BJ (cell line): ENCODE measurements at regions not wholly inside any gene's neighbourhood (a gene's known extent, or its start where the extent isn't known, plus 50 kb on each side); places are given as distances from the start of the nearest gene placed in this dataset.

Source experiments
- CTCF ChIA-PET: fragments of 350-600 bp; formaldehyde crosslinking; extraction: SDS; loops from one replicate; lab custom pipeline; 2021; ENCODE audit warnings: antibody characterized with exemption, inconsistent platforms; lab: Yijun Ruan, JAX
- POLR2A ChIA-PET: fragments of 300-600 bp; sonication (Branson Sonifier 250); formaldehyde crosslinking; extraction: SDS; loops from one replicate; lab custom pipeline; 2021; ENCODE audit warnings: antibody characterized with exemption; lab: Charles Lee
- DNase-seq: peaks from one replicate; pipeline ENCODE4 v3.0.0-alpha.2; 2011; ENCODE audit warnings: low read depth
- H3K27me3 ChIP-seq: 2 replicates; pipeline ENCODE4 v1.6.0; 2011; ENCODE audit warnings: low read length; ENCODE audit not compliant: control insufficient read depth, insufficient read depth
- H3K36me3 ChIP-seq: 2 replicates; pipeline ENCODE4 v1.5.1; 2011; ENCODE audit warnings: low read length; ENCODE audit not compliant: control insufficient read depth, insufficient read depth
- H3K4me3 ChIP-seq: 2 replicates; pipeline ENCODE4 v1.5.1; 2011; ENCODE audit warnings: low read depth, mild to moderate bottlenecking, control low read depth, low read length
- CTCF ChIP-seq: IDR thresholded peaks from 2 replicates; pipeline ENCODE4 v1.5.1; 2011; ENCODE audit warnings: low read depth, mild to moderate bottlenecking, control low read depth, inconsistent platforms, low read length, moderate library complexity; ENCODE audit not compliant: insufficient read depth

GRCh38 chr16:88279998-88280397, 102.8 kb upstream of the ZNF469 start:
- no peak for DNase-seq
- ChIA-PET POLR2A (no interaction called here), CTCF (no interaction called here)
- Histone ChIP-seq H3K36me3 (no peaks in the 10 kb centered on the region), H3K27me3 (no peaks in the 10 kb centered on the region), H3K4me3 (no peak overlapping the region)
- TF ChIP-seq CTCF = no peak

DNA sequence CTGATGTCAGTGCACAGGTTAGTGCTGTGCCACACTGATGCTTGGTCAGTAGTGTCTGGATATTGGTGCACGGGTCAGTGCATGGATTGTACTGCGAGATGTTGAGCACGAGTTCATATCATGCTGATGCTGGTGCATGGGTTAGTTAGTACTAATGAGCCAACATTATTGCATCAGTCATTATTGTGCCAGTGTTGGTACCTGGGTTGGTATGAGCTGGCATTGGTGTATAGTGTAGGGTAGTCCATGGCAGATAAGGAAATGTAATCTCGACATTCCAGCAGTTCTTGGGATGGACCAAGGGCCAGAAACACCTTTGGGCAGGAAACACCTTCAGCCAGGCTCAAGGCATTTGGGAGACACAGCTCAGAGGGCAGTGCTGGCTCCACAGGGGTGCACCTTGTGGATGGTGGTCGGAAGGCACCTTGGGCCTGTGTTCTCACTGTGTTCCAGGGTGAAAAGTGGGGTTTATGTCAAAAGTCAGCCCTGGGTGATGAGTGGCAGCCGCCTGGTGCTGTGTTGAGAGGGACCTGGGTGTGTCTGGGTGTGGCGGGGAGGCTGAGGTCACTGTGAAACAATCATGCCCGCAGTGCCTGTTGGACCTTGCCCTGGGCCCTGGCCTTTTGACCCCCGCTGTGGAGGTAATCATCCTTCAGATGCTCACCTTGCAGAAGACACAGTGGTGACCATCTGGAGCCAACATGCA, 100.7 kb upstream of the ZNF469 start:
- TF ChIP-seq CTCF = no peak
- POLR2A ChIA-PET = no interaction called here
- H3K4me3 ChIP-seq = no peak overlapping the region
- CTCF ChIA-PET = no interaction called here
- DNase-seq = no peak
- no peaks in the 10 kb centered on the region for H3K27me3 ChIP-seq
- no peaks in the 10 kb centered on the region for H3K36me3 ChIP-seq

DNA sequence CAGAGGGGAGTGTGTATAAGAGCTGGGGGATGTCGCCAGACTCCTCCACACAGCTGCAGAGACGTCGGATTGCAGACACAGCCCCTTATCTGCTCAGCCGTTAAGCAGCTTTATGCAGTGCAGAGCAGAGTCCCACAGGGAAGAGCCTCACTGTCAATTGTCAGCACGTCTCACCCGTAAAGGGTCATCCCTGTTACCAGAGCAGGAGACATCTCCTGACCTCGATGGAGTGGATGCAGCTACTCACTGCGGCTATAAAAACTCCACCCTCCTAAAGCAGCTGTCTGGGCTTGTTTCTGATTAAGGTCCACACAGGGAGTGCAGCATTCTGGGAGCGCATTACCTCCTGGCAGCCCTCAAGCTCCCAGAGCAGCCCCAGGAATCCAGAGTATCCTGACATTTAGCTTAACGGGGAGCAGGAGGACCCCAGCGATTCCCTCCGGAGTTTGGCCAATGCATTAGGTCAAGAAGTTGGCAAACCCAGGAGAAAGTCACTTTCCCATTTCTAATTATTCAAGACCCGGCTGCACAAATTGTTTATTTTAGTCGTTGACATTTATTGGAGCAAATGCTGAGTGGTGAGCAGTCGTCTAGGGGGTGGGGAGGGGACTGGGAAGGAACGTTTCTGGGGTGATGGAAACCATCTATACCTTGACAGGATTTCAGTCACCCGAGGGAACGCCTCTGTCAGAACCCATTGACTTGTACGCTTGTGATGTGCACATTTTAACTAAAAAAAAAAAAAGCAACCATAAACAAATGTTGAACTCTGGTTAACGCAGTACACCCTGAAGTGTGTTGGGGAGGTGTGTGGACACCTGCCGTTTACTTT, 100.0 kb upstream of the ZNF469 start:
- POLR2A ChIA-PET = no interaction called here

GRCh38 chr16:88283596-88283995, 99.2 kb upstream of the ZNF469 start:
- no peaks in the 10 kb centered on the region for H3K27me3 ChIP-seq
- H3K4me3 ChIP-seq = no peak overlapping the region
- H3K36me3 ChIP-seq = no peaks in the 10 kb centered on the region
- no peak for DNase-seq
- ChIA-PET CTCF (no interaction called here), POLR2A (no interaction called here)
- no peak for TF ChIP-seq CTCF

More for the DNA sequence above, 100.0 kb upstream of the ZNF469 start:
- CTCF ChIA-PET = no interaction called here
- no peaks in the 10 kb centered on the region for H3K27me3 ChIP-seq
- TF ChIP-seq CTCF = no peak
- DNase-seq = no peak
- H3K4me3 ChIP-seq = no peak overlapping the region
- H3K36me3 ChIP-seq = no peaks in the 10 kb centered on the region

- TF ChIP-seq CTCF = no peak
- no peak for DNase-seq
- ChIA-PET CTCF (interaction anchor here (0.9 kb wide), 1 partner anchor 10 kb away, joined by 3 read pairs; no protein-coding TSS in a partner anchor), POLR2A (no interaction called here)
- Histone ChIP-seq H3K27me3 (no peaks in the 10 kb centered on the region), H3K4me3 (no peak overlapping the region), H3K36me3 (no peaks in the 10 kb centered on the region)
Observed at GRCh38 chr16:88284101-88284500, 98.7 kb upstream of the ZNF469 start.
